Stimulated activated naive CD4-positive, alpha-beta T cell treated with Interleukin-2 at 50 U/mL for 16 hours (primary cell): ENCODE measurements at regions not wholly inside any gene's neighbourhood (a gene's known extent, or its start where the extent isn't known, plus 50 kb on each side); places are given as distances from the start of the nearest gene placed in this dataset.
"Not testable (repeated sequence)": the region's sequence is repeated elsewhere in the genome, so short reads cannot be mapped to it uniquely, and the experiment has no call there.

Experiments
- DNase-seq: peaks from one replicate; lab custom pipeline; 2025; lab: John Stamatoyannopoulos, UW

- no peak for DNase-seq
Measured at GRCh38 chr2:198630384-198630783, 826.0 kb downstream of the PLCL1 start.

GRCh38 chr2:198628596-198628995, 824.2 kb downstream of the PLCL1 start:
- no peak for DNase-seq

- no peak for DNase-seq
Measured at GRCh38 chr2:198622986-198623730, 818.8 kb downstream of the PLCL1 start.

GRCh38 chr2:198615972-198616371, 811.6 kb downstream of the PLCL1 start:
- DNase-seq = no peak

- DNase-seq = no peak
Measured at GRCh38 chr2:198611201-198611600, 806.8 kb downstream of the PLCL1 start.

- no peak for DNase-seq
Measured at GRCh38 chr2:198604599-198604998, 800.2 kb downstream of the PLCL1 start.

GRCh38 chr2:198602986-198603385, 798.6 kb downstream of the PLCL1 start:
- DNase-seq = not testable (repeated sequence)

GRCh38 chr2:198597648-198598047, 793.3 kb downstream of the PLCL1 start:
- no peak for DNase-seq

- no peak for DNase-seq
Measured at GRCh38 chr2:198596985-198597384, 792.6 kb downstream of the PLCL1 start.

GRCh38 chr2:198595721-198596120, 791.3 kb downstream of the PLCL1 start:
- DNase-seq = no peak

GRCh38 chr2:198591586-198591985, 787.2 kb downstream of the PLCL1 start:
- no peak for DNase-seq

GRCh38 chr2:198587741-198588140, 783.3 kb downstream of the PLCL1 start:
- DNase-seq = no peak

- DNase-seq = no peak
Measured at GRCh38 chr2:198587240-198587639, 782.8 kb downstream of the PLCL1 start.

GRCh38 chr2:198571393-198571792, 767.0 kb downstream of the PLCL1 start:
- no peak for DNase-seq

GRCh38 chr2:198558176-198558575, 753.8 kb downstream of the PLCL1 start:
- DNase-seq = no peak

GRCh38 chr2:198546122-198546521, 741.7 kb downstream of the PLCL1 start:
- no peak for DNase-seq

GRCh38 chr2:198545411-198545810, 741.0 kb downstream of the PLCL1 start:
- DNase-seq = no peak

GRCh38 chr2:198544461-198544860, 740.1 kb downstream of the PLCL1 start:
- no peak for DNase-seq

GRCh38 chr2:198534756-198535155, 730.4 kb downstream of the PLCL1 start:
- DNase-seq = no peak

- DNase-seq = no peak
Measured at GRCh38 chr2:198525211-198525969, 721.0 kb downstream of the PLCL1 start.

- DNase-seq = no peak
Measured at GRCh38 chr2:198523710-198524109, 719.3 kb downstream of the PLCL1 start.

GRCh38 chr2:198518935-198519334, 714.5 kb downstream of the PLCL1 start:
- DNase-seq = no peak

- DNase-seq = no peak
Measured at GRCh38 chr2:198517976-198518375, 713.6 kb downstream of the PLCL1 start.
